CD4-positive, CD25-positive, alpha-beta regulatory T cell (primary cell): ENCODE measurements at regions not wholly inside any gene's neighbourhood (a gene's known extent, or its start where the extent isn't known, plus 50 kb on each side); places are given as distances from the start of the nearest gene placed in this dataset.

Experiments
- ATAC-seq, 2 donors: fragments of 150-1000 bp; cut with Tn5 transposase; one replicate each; pipeline ENCODE4 v1.10.0; 2021; ENCODE audit warnings: low read depth in 2 of 2, moderate number of reproducible peaks in 2 of 2, moderate library complexity in 1 of 2
- DNase-seq, 3 donors: peaks; one replicate each; pipeline versions ENCODE4 v3.0.0 to v3.0.0-alpha.2; 2012 to 2022; ENCODE audit warnings: mixed read lengths in 1 of 3
- H3K27ac ChIP-seq: one replicate; pipeline ENCODE4 v1.7.0; 2013; ENCODE audit warnings: mild to moderate bottlenecking, low read length; ENCODE audit not compliant: insufficient read depth, poor library complexity, severe bottlenecking
- H3K27me3 ChIP-seq: one replicate; pipeline ENCODE4 v1.7.0; 2013; ENCODE audit warnings: low read length; ENCODE audit not compliant: control insufficient read depth, insufficient read depth
- H3K36me3 ChIP-seq: one replicate; pipeline ENCODE4 v1.7.0; 2013; ENCODE audit warnings: mild to moderate bottlenecking, low read length, moderate library complexity; ENCODE audit not compliant: control insufficient read depth, insufficient read depth
- H3K4me1 ChIP-seq: 2 replicates; pipeline ENCODE4 v1.7.0; 2013; ENCODE audit warnings: mild to moderate bottlenecking, low read length; ENCODE audit not compliant: insufficient read depth, control insufficient read depth, poor library complexity, severe bottlenecking
- H3K4me3 ChIP-seq: one replicate; pipeline ENCODE4 v1.7.0; 2013; ENCODE audit warnings: low read depth, mild to moderate bottlenecking, low read length, moderate library complexity
- H3K9me3 ChIP-seq, 2 experiments: 1 replicate in 1 of 2; 2 replicates in 1 of 2; pipeline ENCODE4 v1.7.0; 2013; ENCODE audit warnings: low read length in 2 of 2, mild to moderate bottlenecking in 1 of 2, moderate library complexity in 1 of 2; ENCODE audit not compliant: control insufficient read depth in 2 of 2
- H3K27ac Mint-ChIP-seq, 3 donors: one replicate each; pipeline ENCODE4 v1.8.0; 2020 to 2022; ENCODE audit warnings: mild to moderate bottlenecking in 3 of 3, mixed read lengths in 3 of 3, moderate library complexity in 2 of 3
- H3K27me3 Mint-ChIP-seq: one replicate; pipeline ENCODE4 v1.8.0; 2022; ENCODE audit warnings: mild to moderate bottlenecking, mixed read lengths
- H3K36me3 Mint-ChIP-seq: one replicate; pipeline ENCODE4 v1.8.0; 2020; ENCODE audit warnings: mixed read lengths
- H3K4me1 Mint-ChIP-seq, 4 donors: one replicate each; pipeline ENCODE4 v1.8.0; 2020 to 2022; ENCODE audit warnings: mixed read lengths in 4 of 4, mild to moderate bottlenecking in 1 of 4
- H3K4me3 Mint-ChIP-seq, 4 donors: one replicate each; pipeline ENCODE4 v1.8.0; 2020 to 2022; ENCODE audit warnings: mild to moderate bottlenecking in 4 of 4, mixed read lengths in 4 of 4, moderate library complexity in 3 of 4
- H3K9me3 Mint-ChIP-seq, 7 donors: one replicate each; pipeline ENCODE4 v1.8.0; 2020 to 2022; ENCODE audit warnings: mixed read lengths in 7 of 7, mild to moderate bottlenecking in 3 of 7, moderate library complexity in 2 of 7

DNA sequence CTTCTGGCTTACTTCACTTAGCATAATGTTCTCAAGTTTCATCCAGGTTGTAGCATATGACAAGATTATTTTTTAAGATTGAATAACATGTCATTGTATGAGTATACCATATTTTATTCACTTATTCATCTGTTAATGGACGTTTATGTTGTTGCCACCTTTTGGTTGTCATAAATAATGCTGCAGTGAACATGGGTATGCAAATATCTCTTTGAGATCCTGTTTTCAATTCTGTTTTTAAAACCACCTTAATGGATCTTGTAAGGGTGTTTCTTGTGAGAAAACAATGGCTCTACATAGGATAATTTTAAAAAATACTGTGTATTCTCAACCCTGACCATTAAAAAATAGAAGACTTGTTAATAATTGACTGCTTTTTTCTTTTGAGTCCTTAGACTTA, 290.7 kb upstream of the TMEM229A start:
- H3K4me3 ChIP-seq, result no peak overlapping the region
- no peak overlapping the region for H3K27ac ChIP-seq
- DNase-seq (no peak), ATAC-seq (no peak)
- Mint-ChIP-seq H3K9me3 (peaks cover 3 to 38% (median 4%) of the 10 kb centered on the region in 7 donors), H3K27ac (no peak overlapping the region), H3K27me3 (no peaks in the 10 kb centered on the region), H3K36me3 (no peaks in the 10 kb centered on the region), H3K4me3 (no peak overlapping the region), H3K4me1 (no peaks in the 10 kb centered on the region)
- H3K36me3 ChIP-seq, result no peaks in the 10 kb centered on the region
- H3K9me3 ChIP-seq, result no peaks in the 10 kb centered on the region
- H3K27me3 ChIP-seq, result no peaks in the 10 kb centered on the region
- no peaks in the 10 kb centered on the region for H3K4me1 ChIP-seq

DNA sequence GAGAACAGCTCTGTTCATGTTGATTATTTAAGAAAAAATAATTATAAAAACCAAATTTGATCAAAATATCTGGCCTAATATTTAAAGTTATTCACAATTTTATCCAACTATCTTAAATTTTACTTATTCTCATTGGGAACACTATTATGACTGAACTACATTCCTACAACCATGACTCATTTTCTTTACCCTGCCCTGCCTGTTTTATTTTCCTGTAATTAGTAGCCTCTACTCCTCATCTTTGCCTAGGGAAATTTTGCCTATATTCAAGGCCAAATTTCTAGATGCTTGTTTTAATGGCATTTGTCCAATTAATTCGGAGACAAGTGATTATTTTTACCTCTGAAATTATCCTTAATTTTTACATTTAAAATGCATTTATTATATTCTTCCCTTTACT, 289.7 kb upstream of the TMEM229A start:
- Mint-ChIP-seq H3K4me1 (no peaks in the 10 kb centered on the region), H3K27ac (no peak overlapping the region), H3K36me3 (no peaks in the 10 kb centered on the region), H3K4me3 (no peak overlapping the region), H3K9me3 (peaks cover 3 to 38% (median 4%) of the 10 kb centered on the region in 7 donors), H3K27me3 (no peaks in the 10 kb centered on the region)
- Histone ChIP-seq H3K4me3 (no peak overlapping the region), H3K9me3 (no peaks in the 10 kb centered on the region), H3K27me3 (no peaks in the 10 kb centered on the region), H3K27ac (no peak overlapping the region), H3K4me1 (no peaks in the 10 kb centered on the region), H3K36me3 (no peaks in the 10 kb centered on the region)
- ATAC-seq, result no peak
- no peak for DNase-seq

GRCh38 chr7:124318721-124319450, 286.0 kb upstream of the TMEM229A start:
- Histone ChIP-seq H3K4me1 (no peaks in the 10 kb centered on the region), H3K27me3 (no peaks in the 10 kb centered on the region), H3K9me3 (no peaks in the 10 kb centered on the region), H3K4me3 (no peak overlapping the region), H3K36me3 (no peaks in the 10 kb centered on the region), H3K27ac (no peak overlapping the region)
- H3K27ac Mint-ChIP-seq, result no peak overlapping the region
- no peaks in the 10 kb centered on the region for H3K36me3 Mint-ChIP-seq
- peaks cover 0 to 23% (median 5%) of the 10 kb centered on the region in 7 donors for H3K9me3 Mint-ChIP-seq
- H3K4me1 Mint-ChIP-seq, result no peaks in the 10 kb centered on the region
- no peak for DNase-seq
- no peaks in the 10 kb centered on the region for H3K27me3 Mint-ChIP-seq
- H3K4me3 Mint-ChIP-seq, result no peak overlapping the region
- no peak for ATAC-seq

DNA sequence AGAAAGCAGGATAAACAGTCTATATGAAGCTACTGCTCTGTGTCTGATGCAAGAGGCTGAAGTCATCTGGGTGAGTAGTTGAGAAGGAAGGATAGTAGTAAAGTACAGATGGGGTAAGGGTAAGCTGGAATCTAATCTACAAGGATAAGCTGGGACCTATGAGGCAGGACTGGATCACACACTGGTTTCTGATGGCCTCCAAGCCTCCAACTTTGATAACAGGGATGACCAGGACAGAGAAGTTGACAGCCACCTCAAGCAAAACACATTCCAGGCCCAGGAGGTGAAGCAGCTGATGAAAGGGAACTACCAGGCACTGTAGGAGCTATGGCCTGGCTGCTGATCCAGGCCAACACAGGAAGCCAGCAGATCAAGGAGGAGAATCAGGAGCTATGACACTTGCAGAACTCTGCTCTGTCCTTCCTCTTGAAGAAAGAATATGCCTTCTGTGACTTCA, 278.1 kb upstream of the TMEM229A start:
- Histone ChIP-seq H3K27me3 (no peaks in the 10 kb centered on the region), H3K36me3 (no peaks in the 10 kb centered on the region), H3K4me3 (no peak overlapping the region), H3K4me1 (no peaks in the 10 kb centered on the region), H3K9me3 (no peaks in the 10 kb centered on the region), H3K27ac (no peak overlapping the region)
- no peaks in the 10 kb centered on the region for H3K27me3 Mint-ChIP-seq
- peaks cover 1 to 13% (median 3%) of the 10 kb centered on the region in 7 donors for H3K9me3 Mint-ChIP-seq
- DNase-seq (no peak), ATAC-seq (no peak)
- no peak overlapping the region for H3K27ac Mint-ChIP-seq
- no peak overlapping the region for H3K4me3 Mint-ChIP-seq
- no peaks in the 10 kb centered on the region for H3K4me1 Mint-ChIP-seq
- no peaks in the 10 kb centered on the region for H3K36me3 Mint-ChIP-seq

GRCh38 chr7:124308384-124308783, 275.5 kb upstream of the TMEM229A start:
- DNase-seq (no peak), ATAC-seq (no peak)
- H3K4me1 ChIP-seq, result no peaks in the 10 kb centered on the region
- no peak overlapping the region for H3K4me3 ChIP-seq
- no peaks in the 10 kb centered on the region for H3K27me3 Mint-ChIP-seq
- H3K4me1 Mint-ChIP-seq, result no peaks in the 10 kb centered on the region
- H3K27ac Mint-ChIP-seq, result no peak overlapping the region
- H3K36me3 ChIP-seq, result no peaks in the 10 kb centered on the region
- no peaks in the 10 kb centered on the region for H3K36me3 Mint-ChIP-seq
- no peaks in the 10 kb centered on the region for H3K9me3 ChIP-seq
- no peak overlapping the region for H3K4me3 Mint-ChIP-seq
- H3K9me3 Mint-ChIP-seq, result peaks cover 0 to 18% (median 6%) of the 10 kb centered on the region in 7 donors
- H3K27me3 ChIP-seq, result no peaks in the 10 kb centered on the region
- H3K27ac ChIP-seq, result no peak overlapping the region

- Mint-ChIP-seq H3K27me3 (no peaks in the 10 kb centered on the region), H3K9me3 (peaks cover 5 to 40% (median 17%) of the 10 kb centered on the region in 7 donors), H3K27ac (no peak overlapping the region), H3K36me3 (no peaks in the 10 kb centered on the region), H3K4me3 (no peak overlapping the region), H3K4me1 (no peaks in the 10 kb centered on the region)
- no peak for DNase-seq
- no peaks in the 10 kb centered on the region for H3K36me3 ChIP-seq
- no peaks in the 10 kb centered on the region for H3K27me3 ChIP-seq
- H3K4me3 ChIP-seq, result no peak overlapping the region
- no peak overlapping the region for H3K27ac ChIP-seq
- peaks cover 6% of the 10 kb centered on the region in 2 experiments for H3K9me3 ChIP-seq
- ATAC-seq, result no peak
- H3K4me1 ChIP-seq, result no peaks in the 10 kb centered on the region
Observed at GRCh38 chr7:124295289-124295688, 262.4 kb upstream of the TMEM229A start.

- Histone ChIP-seq H3K4me1 (no peaks in the 10 kb centered on the region), H3K36me3 (no peaks in the 10 kb centered on the region), H3K27ac (no peak overlapping the region), H3K4me3 (no peak overlapping the region), H3K9me3 (peaks cover 0 to 1% of the 10 kb centered on the region in 2 experiments), H3K27me3 (no peaks in the 10 kb centered on the region)
- peaks cover 0 to 9% (median 7%) of the 10 kb centered on the region in 7 donors for H3K9me3 Mint-ChIP-seq
- ATAC-seq, result no peak
- H3K27me3 Mint-ChIP-seq, result no peaks in the 10 kb centered on the region
- H3K27ac Mint-ChIP-seq, result no peak overlapping the region
- DNase-seq, result no peak
- no peak overlapping the region for H3K4me3 Mint-ChIP-seq
- no peaks in the 10 kb centered on the region for H3K4me1 Mint-ChIP-seq
- H3K36me3 Mint-ChIP-seq, result no peaks in the 10 kb centered on the region
Observed at GRCh38 chr7:124284937-124285336, 252.1 kb upstream of the TMEM229A start.

DNA sequence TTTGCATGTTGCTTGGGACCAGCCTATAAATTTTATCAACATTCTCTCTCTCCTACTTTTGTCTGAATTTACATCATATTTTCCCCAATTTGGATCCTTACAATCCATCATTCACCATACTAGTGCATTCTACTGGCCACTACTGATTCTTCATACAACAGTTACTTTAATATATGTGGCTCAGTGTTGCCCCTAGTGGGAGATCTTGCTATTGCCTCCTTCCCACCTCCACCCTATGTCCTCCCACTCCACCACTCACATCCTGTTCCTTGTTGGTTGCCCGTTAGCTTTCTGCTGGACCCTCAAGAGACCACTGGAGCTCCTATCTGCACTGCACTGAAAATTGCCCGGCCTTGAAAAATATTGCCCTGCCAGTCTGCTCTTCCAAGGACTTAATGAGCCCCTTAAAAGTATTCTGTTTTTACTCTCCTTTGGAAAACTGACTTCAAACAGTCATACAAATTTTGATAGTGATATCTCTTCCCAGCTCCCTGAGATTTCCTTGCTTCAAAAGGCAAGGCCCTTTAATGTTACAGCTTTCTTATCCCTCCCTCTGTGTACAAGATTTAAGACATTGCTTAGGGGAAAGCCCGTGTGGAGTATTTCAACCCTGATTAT, 243.2 kb upstream of the TMEM229A start:
- H3K36me3 ChIP-seq, result no peaks in the 10 kb centered on the region
- no peaks in the 10 kb centered on the region for H3K9me3 ChIP-seq
- no peak overlapping the region for H3K4me3 Mint-ChIP-seq
- peak in 1 of 3 donors; percentile 3 for DNase-seq
- no peaks in the 10 kb centered on the region for H3K27me3 ChIP-seq
- no peak overlapping the region for H3K27ac Mint-ChIP-seq
- H3K27ac ChIP-seq, result no peak overlapping the region
- no peaks in the 10 kb centered on the region for H3K4me1 Mint-ChIP-seq
- no peaks in the 10 kb centered on the region for H3K4me1 ChIP-seq
- H3K4me3 ChIP-seq, result no peak overlapping the region
- no peaks in the 10 kb centered on the region for H3K27me3 Mint-ChIP-seq
- peaks cover 4 to 17% (median 6%) of the 10 kb centered on the region in 7 donors for H3K9me3 Mint-ChIP-seq
- ATAC-seq, result no peak
- no peaks in the 10 kb centered on the region for H3K36me3 Mint-ChIP-seq
